HepG2 (cell line): ENCODE measurements at regions not wholly inside any gene's neighbourhood (a gene's known extent, or its start where the extent isn't known, plus 50 kb on each side); places are given as distances from the start of the nearest gene placed in this dataset.

Experiments
- ATAC-seq: fragments of 200-7000 bp; cut with Tn5 transposase; 3 replicates; pipeline ENCODE4 v1.9.1; 2020; ENCODE audit warnings: mild to moderate bottlenecking, moderate library complexity
- BruUV-seq: library from RNA; stranded (reverse); fragments of 400-500 nt; replicated peaks from 2 replicates; lab custom pipeline; 2021; lab: Mats Ljungman, UMichigan
- CTCF ChIA-PET: fragments of 300-600 bp; formaldehyde crosslinking; extraction: SDS; loops from one replicate; lab custom pipeline; 2021; ENCODE audit warnings: low total read pairs, inconsistent platforms, low intra/inter-chr PET ratio; lab: Yijun Ruan, JAX
- POLR2A ChIA-PET: fragments of 350-600 bp; sonication (Branson Sonifier 250); formaldehyde crosslinking; loops from one replicate; lab custom pipeline; 2020; ENCODE audit warnings: antibody characterized with exemption, inconsistent platforms; lab: Yijun Ruan, JAX
- DNase-seq: peaks from one replicate; pipeline ENCODE4 v3.0.0-alpha.2; 2015; ENCODE audit warnings: low spot score
- FAIRE-seq: peaks from 3 replicates; lab custom pipeline; 2011; peaks lifted over from hg19 to GRCh38; lab: Jason Lieb, UNC
- H2AFZ ChIP-seq: one replicate; pipeline ENCODE4 v1.6.1; 2011; ENCODE audit warnings: low read length, inconsistent platforms
- H3K27ac ChIP-seq: fragments of 300-600 bp; 3 replicates; pipeline ENCODE4 v1.8.0; 2011; ENCODE audit warnings: mixed run types, mild to moderate bottlenecking, mixed read lengths, low read length, inconsistent platforms; ENCODE audit not compliant: insufficient read depth; ENCODE audit errors: extremely low read length
- H3K27me3 ChIP-seq, 2 experiments: fragments of 200-600 bp in 1 of 2; 2 replicates in 1 of 2; 3 replicates in 1 of 2; pipeline versions ENCODE4 v1.6.0 to v1.8.0; 2011; ENCODE audit warnings: low read length in 2 of 2, mild to moderate bottlenecking in 2 of 2, moderate library complexity in 2 of 2, inconsistent platforms in 1 of 2; ENCODE audit not compliant: insufficient read depth in 2 of 2, control insufficient read depth in 1 of 2
- H3K36me3 ChIP-seq, 2 experiments: fragments of 200-600 bp in 1 of 2; replicated peaks in 1 of 2; 2 replicates in 1 of 2; 3 replicates in 1 of 2; pipeline versions ENCODE4 v1.5.1 to v1.8.0; 2011; ENCODE audit warnings: low read length in 2 of 2, inconsistent platforms in 1 of 2; ENCODE audit not compliant: insufficient read depth in 2 of 2, control insufficient read depth in 1 of 2
- H3K4me1 ChIP-seq: 2 replicates; pipeline ENCODE4 v1.5.1; 2012; ENCODE audit warnings: low read length, inconsistent platforms; ENCODE audit not compliant: insufficient read depth
- H3K4me2 ChIP-seq: 2 replicates; pipeline ENCODE4 v1.6.0; 2011; ENCODE audit warnings: low read depth, low read length, inconsistent platforms
- H3K4me3 ChIP-seq, 3 experiments: fragments of 200-600 bp in 1 of 3; sonication (generic), shearing (Covaris generic) in 1 of 3; replicated peaks in 1 of 3; 2 replicates each; pipeline ENCODE4 v1.5.1; 2011 to 2016; ENCODE audit warnings: low read length in 3 of 3, inconsistent platforms in 2 of 3, low read depth in 2 of 3, mild to moderate bottlenecking in 2 of 3, control low read depth in 1 of 3, mixed read lengths in 1 of 3; ENCODE audit not compliant: insufficient read depth in 1 of 3
- H3K79me2 ChIP-seq: one replicate; pipeline ENCODE4 v1.6.1; 2011; ENCODE audit warnings: low read length, inconsistent platforms; ENCODE audit not compliant: insufficient read depth
- H3K9ac ChIP-seq: 2 replicates; pipeline ENCODE4 v1.6.0; 2011; ENCODE audit warnings: mild to moderate bottlenecking, low read depth, low read length, inconsistent platforms; ENCODE audit not compliant: insufficient read depth
- H3K9me3 ChIP-seq: 2 replicates; pipeline ENCODE4 v1.5.1; 2012; ENCODE audit warnings: mild to moderate bottlenecking, low read length
- H4K20me1 ChIP-seq: 2 replicates; pipeline ENCODE4 v1.6.0; 2011; ENCODE audit warnings: inconsistent platforms, mild to moderate bottlenecking, low read length, moderate library complexity; ENCODE audit not compliant: insufficient read depth
- ARNTL ChIP-seq: sonication (generic); formaldehyde crosslinking; IDR thresholded peaks from 2 replicates; pipeline ENCODE4 v1.4.0; 2020; ENCODE audit warnings: mild to moderate bottlenecking, missing genetic modification reagents
- FIP1L1 ChIP-seq: fragments of 200-400 bp; formaldehyde crosslinking; IDR thresholded peaks from 2 replicates; pipeline ENCODE4 v1.6.1; 2018; ENCODE audit warnings: low read depth, mild to moderate bottlenecking, low read length, moderate library complexity, borderline replicate concordance; ENCODE audit not compliant: insufficient read depth
- GATA4 ChIP-seq: sonication (generic); IDR thresholded peaks from 2 replicates; pipeline ENCODE4 v1.6.1; 2016; ENCODE audit warnings: antibody characterized with exemption, low read depth, borderline replicate concordance
- KLF16 ChIP-seq, 2 experiments: sonication (generic) in 1 of 2; formaldehyde crosslinking in 1 of 2; IDR thresholded peaks; 2 replicates each; pipeline versions ENCODE4 v1.6.1 to v1.8.0; 2016 to 2023; ENCODE audit warnings: missing genetic modification reagents in 2 of 2, missing compliant biosample characterization in 1 of 2
- NCOA5 ChIP-seq: sonication (generic); formaldehyde crosslinking; IDR thresholded peaks from 2 replicates; pipeline ENCODE4 v1.4.0; 2020; ENCODE audit warnings: missing genetic modification reagents
- RELA ChIP-seq: sonication (generic); formaldehyde crosslinking; IDR thresholded peaks from 2 replicates; pipeline ENCODE4 v1.4.0; 2020; ENCODE audit warnings: missing genetic modification reagents
- ZNF10 ChIP-seq: sonication (generic); formaldehyde crosslinking; IDR thresholded peaks from 2 replicates; pipeline ENCODE4 v1.4.0; 2020; ENCODE audit warnings: mild to moderate bottlenecking, low read depth, missing genetic modification reagents, borderline replicate concordance
- ZNF207 ChIP-seq: fragments of 450-650 bp; IDR thresholded peaks from 2 replicates; pipeline ENCODE4 v1.6.1; 2016; ENCODE audit warnings: antibody characterized with exemption, borderline replicate concordance
- ZNF263 ChIP-seq: sonication (generic); formaldehyde crosslinking; IDR thresholded peaks from 2 replicates; pipeline ENCODE4 v1.4.0; 2020; ENCODE audit warnings: missing genetic modification reagents
- ZNF543 ChIP-seq: sonication (generic); formaldehyde crosslinking; IDR thresholded peaks from 2 replicates; pipeline ENCODE4 v1.4.0; 2020; ENCODE audit warnings: mild to moderate bottlenecking, missing genetic modification reagents
- ZNF737 ChIP-seq: sonication (generic); formaldehyde crosslinking; IDR thresholded peaks from 2 replicates; pipeline ENCODE4 v1.5.0; 2020; ENCODE audit warnings: missing genetic modification reagents, mild to moderate bottlenecking, borderline replicate concordance
- WGBS: methylation state at CpG from one replicate; pipeline ENCODE4 v1.1.6; 2017; ENCODE audit warnings: low lambda C conversion rate; 5-methylcytosine and 5-hydroxymethylcytosine counted together
- in situ Hi-C: cut with HindIII; loops from 2 replicates; pipeline ENCODE4 v1.10.0; 2017; ENCODE audit warnings: low pct_unique_long_range_greater_than_20kb; ENCODE audit not compliant: extremely low pct_ligation_motif_present
- intact Hi-C: fragments of 100-400 bp; cut with micrococcal nuclease; formaldehyde crosslinking; loops from one replicate; pipeline ENCODE4 v1.10.0; 2022; ENCODE audit not compliant: unreplicated experiment
- TF ChIP-seq, protein P1 (sequence below): sonication (generic); formaldehyde crosslinking; IDR thresholded peaks from 2 replicates; pipeline ENCODE4 v1.8.1; 2023; ENCODE audit warnings: missing genetic modification reagents, inconsistent platforms, borderline replicate concordance

DNA sequence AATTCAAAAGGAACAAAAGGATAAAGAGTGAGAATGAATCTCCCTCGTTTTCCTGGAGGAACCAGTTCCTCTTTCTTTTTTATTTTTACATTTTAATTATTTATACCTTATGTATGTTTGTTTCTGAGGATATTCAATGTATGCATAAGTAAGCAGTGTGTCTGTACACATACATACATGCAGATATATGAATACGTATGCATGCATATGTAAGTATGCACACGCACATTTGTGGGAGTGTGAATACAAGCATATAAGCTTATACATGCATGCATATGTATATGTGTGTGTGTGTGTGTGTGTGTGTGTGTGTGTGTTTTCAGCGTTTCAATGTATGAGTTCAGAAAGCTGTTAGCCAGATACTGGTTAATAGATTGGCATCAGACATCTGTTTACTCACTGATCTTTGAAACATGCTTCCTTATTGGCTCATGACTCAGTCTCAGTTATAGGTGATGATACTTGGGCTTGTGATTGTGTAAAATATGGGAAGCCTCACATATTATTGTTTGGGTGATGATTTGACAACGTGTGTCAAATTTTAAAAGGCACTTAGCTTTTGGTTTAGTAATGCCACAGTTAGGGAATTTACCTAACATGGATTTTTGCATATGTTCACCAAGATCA lies 279.7 kb upstream of the TRIB2 start:
- no peak overlapping the region for H3K4me2 ChIP-seq
- no TSS peak for BruUV-seq
- POLR2A ChIA-PET: no interaction called here
- no peak overlapping the region for H3K4me3 ChIP-seq
- no peak for TF ChIP-seq FIP1L1
- TF ChIP-seq, protein P1, sequence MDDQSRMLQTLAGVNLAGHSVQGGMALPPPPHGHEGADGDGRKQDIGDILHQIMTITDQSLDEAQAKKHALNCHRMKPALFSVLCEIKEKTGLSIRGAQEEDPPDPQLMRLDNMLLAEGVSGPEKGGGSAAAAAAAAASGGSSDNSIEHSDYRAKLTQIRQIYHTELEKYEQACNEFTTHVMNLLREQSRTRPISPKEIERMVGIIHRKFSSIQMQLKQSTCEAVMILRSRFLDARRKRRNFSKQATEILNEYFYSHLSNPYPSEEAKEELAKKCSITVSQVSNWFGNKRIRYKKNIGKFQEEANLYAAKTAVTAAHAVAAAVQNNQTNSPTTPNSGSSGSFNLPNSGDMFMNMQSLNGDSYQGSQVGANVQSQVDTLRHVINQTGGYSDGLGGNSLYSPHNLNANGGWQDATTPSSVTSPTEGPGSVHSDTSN (CRISPR knock-in tag): no peak
- TF ChIP-seq GATA4: no peak
- TF ChIP-seq ZNF263 (CRISPR knock-in tag): no peak
- no peak for TF ChIP-seq KLF16 (CRISPR knock-in tag; IDR thresholded peaks at IDR 0.05)
- no peak for TF ChIP-seq ZNF10 (CRISPR knock-in tag)
- no peak for TF ChIP-seq ARNTL (CRISPR knock-in tag)
- no peak for TF ChIP-seq ZNF207
- no peak for TF ChIP-seq ZNF543
- TF ChIP-seq ZNF737: no peak
- no peak for TF ChIP-seq RELA (CRISPR knock-in tag)
- TF ChIP-seq NCOA5 (CRISPR knock-in tag): no peak
- DNase-seq: no peak
- no peaks in the 10 kb centered on the region for H3K79me2 ChIP-seq
- H4K20me1 ChIP-seq: no peaks in the 10 kb centered on the region
- no peaks in the 10 kb centered on the region for H3K4me1 ChIP-seq
- ATAC-seq: no peak
- no peak overlapping the region for H3K9ac ChIP-seq
- H3K36me3 ChIP-seq: no peaks in the 10 kb centered on the region
- WGBS: 38% methylated on average over 5 of the region's 5 CpGs
- H3K27me3 ChIP-seq: no peaks in the 10 kb centered on the region
- H3K9me3 ChIP-seq: no peaks in the 10 kb centered on the region
- intact Hi-C loops: no loop called here
- H3K27ac ChIP-seq: no peak overlapping the region
- FAIRE-seq: no peak
- no peak overlapping the region for H2AFZ ChIP-seq
- CTCF ChIA-PET: no interaction called here
- in situ Hi-C loops: no loop called here
